ENCODE measurements at regions not wholly inside any gene's neighbourhood (a gene's known extent, or its start where the extent isn't known, plus 50 kb on each side); places are given as distances from the start of the nearest gene placed in this dataset.
"Not testable (repeated sequence)": the region's sequence is repeated elsewhere in the genome, so short reads cannot be mapped to it uniquely, and the experiment has no call there.

- H3K36me3 ChIP-seq (ENCODE audit: low read depth) = no peaks in the 10 kb centered on the region
- intact Hi-C loops (cut with micrococcal nuclease; ENCODE audit: unreplicated experiment) = no loop called here
- H3K27ac ChIP-seq = no peak overlapping the region
- no peaks in the 10 kb centered on the region for H3K9me3 ChIP-seq (ENCODE audit: insufficient read depth, low read depth)
- no peak for DNase-seq
- no peaks in the 10 kb centered on the region for H3K27me3 ChIP-seq (ENCODE audit: insufficient read depth, low read depth)
- ChIA-PET CTCF (no interaction called here), POLR2A (ENCODE audit: unreplicated experiment) (no interaction called here)
- no peaks in the 10 kb centered on the region for H3K9me2 ChIP-seq (ENCODE audit: insufficient read depth)
- H4K20me1 ChIP-seq (ENCODE audit: insufficient read depth) = no peaks in the 10 kb centered on the region
- BruUV-seq (replicated peaks) = no TSS peak
- no peaks in the 10 kb centered on the region for H3F3A ChIP-seq (ENCODE audit: insufficient read depth, low read depth)
- TF ChIP-seq CTCF (conservative IDR thresholded peaks at IDR 0.05) (no peak), EZH2 (IDR thresholded peaks at IDR 0.05; ENCODE audit: low read depth) (no peak)
- no peak overlapping the region for H3K4me2 ChIP-seq
- H3K4me3 ChIP-seq = no peak overlapping the region
- no peaks in the 10 kb centered on the region for H3K79me2 ChIP-seq (ENCODE audit: low read depth)
- no peak overlapping the region for H2AFZ ChIP-seq
- H3K4me1 ChIP-seq (replicated peaks; ENCODE audit: insufficient read depth) = no peaks in the 10 kb centered on the region
Observed at GRCh38 chr10:109218207-109218606, 705.1 kb downstream of the XPNPEP1 start.

GRCh38 chr10:109215291-109216075 lies 707.8 kb downstream of the XPNPEP1 start:
- Histone ChIP-seq H3F3A (ENCODE audit: insufficient read depth, low read depth) (no peaks in the 10 kb centered on the region), H3K27ac (no peak overlapping the region), H3K36me3 (ENCODE audit: low read depth) (no peaks in the 10 kb centered on the region), H3K27me3 (ENCODE audit: insufficient read depth, low read depth) (no peaks in the 10 kb centered on the region), H4K20me1 (ENCODE audit: insufficient read depth) (no peaks in the 10 kb centered on the region), H3K4me1 (replicated peaks; ENCODE audit: insufficient read depth) (no peaks in the 10 kb centered on the region), H3K79me2 (ENCODE audit: low read depth) (no peaks in the 10 kb centered on the region), H3K4me3 (no peak overlapping the region), H2AFZ (no peak overlapping the region), H3K4me2 (no peak overlapping the region), H3K9me3 (ENCODE audit: insufficient read depth, low read depth) (no peaks in the 10 kb centered on the region), H3K9me2 (ENCODE audit: insufficient read depth) (no peaks in the 10 kb centered on the region)
- intact Hi-C loops (cut with micrococcal nuclease; ENCODE audit: unreplicated experiment) = no loop called here
- ChIA-PET POLR2A (ENCODE audit: unreplicated experiment) (no interaction called here), CTCF (no interaction called here)
- no TSS peak for BruUV-seq (replicated peaks)
- no peak for DNase-seq
- TF ChIP-seq CTCF (conservative IDR thresholded peaks at IDR 0.05) = no peak
- no peak for TF ChIP-seq EZH2 (IDR thresholded peaks at IDR 0.05; ENCODE audit: low read depth)

- H3K27ac ChIP-seq; H3K4me1 ChIP-seq (replicated peaks; ENCODE audit: insufficient read depth); intact Hi-C loops (cut with micrococcal nuclease; ENCODE audit: unreplicated experiment); DNase-seq; H3K9me2 ChIP-seq (ENCODE audit: insufficient read depth); H2AFZ ChIP-seq; H3K27me3 ChIP-seq (ENCODE audit: insufficient read depth, low read depth); H3K36me3 ChIP-seq (ENCODE audit: low read depth); H4K20me1 ChIP-seq (ENCODE audit: insufficient read depth); H3K9me3 ChIP-seq (ENCODE audit: insufficient read depth, low read depth); H3F3A ChIP-seq (ENCODE audit: insufficient read depth, low read depth); H3K4me2 ChIP-seq; H3K4me3 ChIP-seq; H3K79me2 ChIP-seq (ENCODE audit: low read depth); POLR2A ChIA-PET (ENCODE audit: unreplicated experiment); BruUV-seq (replicated peaks); CTCF ChIA-PET: not testable (repeated sequence)
Observed at GRCh38 chr10:109214891-109215290, 708.4 kb downstream of the XPNPEP1 start.

GRCh38 chr10:109207361-109207760 lies 716.0 kb downstream of the XPNPEP1 start:
- H3K4me1 ChIP-seq (replicated peaks; ENCODE audit: insufficient read depth) = no peaks in the 10 kb centered on the region
- ChIA-PET CTCF (no interaction called here), POLR2A (ENCODE audit: unreplicated experiment) (no interaction called here)
- no peak overlapping the region for H3K4me2 ChIP-seq
- TF ChIP-seq CTCF (conservative IDR thresholded peaks at IDR 0.05) (no peak), EZH2 (IDR thresholded peaks at IDR 0.05; ENCODE audit: low read depth) (no peak)
- no peaks in the 10 kb centered on the region for H3F3A ChIP-seq (ENCODE audit: insufficient read depth, low read depth)
- no peak overlapping the region for H2AFZ ChIP-seq
- H3K36me3 ChIP-seq (ENCODE audit: low read depth) = no peaks in the 10 kb centered on the region
- BruUV-seq (replicated peaks) = no TSS peak
- H3K27me3 ChIP-seq (ENCODE audit: insufficient read depth, low read depth) = no peaks in the 10 kb centered on the region
- no peaks in the 10 kb centered on the region for H3K9me2 ChIP-seq (ENCODE audit: insufficient read depth)
- DNase-seq = no peak
- intact Hi-C loops (cut with micrococcal nuclease; ENCODE audit: unreplicated experiment) = no loop called here
- no peaks in the 10 kb centered on the region for H4K20me1 ChIP-seq (ENCODE audit: insufficient read depth)
- H3K79me2 ChIP-seq (ENCODE audit: low read depth) = no peaks in the 10 kb centered on the region
- no peak overlapping the region for H3K4me3 ChIP-seq
- no peak overlapping the region for H3K27ac ChIP-seq
- H3K9me3 ChIP-seq (ENCODE audit: insufficient read depth, low read depth) = no peaks in the 10 kb centered on the region

Measured in PC-9 (cell line).